Right lobe of liver (tissue), 4 donors: ENCODE measurements at regions not wholly inside any gene's neighbourhood (a gene's known extent, or its start where the extent isn't known, plus 50 kb on each side); places are given as distances from the start of the nearest gene placed in this dataset.

Experiments
- CTCF ChIP-seq, 4 donors: fragments of 200-600 bp in 3 of 4; fragments of 450-650 bp in 1 of 4; IDR thresholded peaks; one replicate each; pipeline versions ENCODE4 v1.5.1 to v1.8.0; 2016 to 2022; ENCODE audit warnings: antibody characterized with exemption in 4 of 4, mild to moderate bottlenecking in 2 of 4
- POLR2A ChIP-seq: fragments of 450-650 bp; IDR thresholded peaks from one replicate; pipeline ENCODE4 v1.6.1; 2017; ENCODE audit warnings: antibody characterized with exemption, mild to moderate bottlenecking
- donor health status: DM: no; HTN: no; CAD: no.
- donor health status: DM: no; HTN: no; CAD: no.
- donor health status: DM: no; HTN: yes; CAD: no.

- TF ChIP-seq POLR2A (no peak), CTCF (IDR thresholded peaks at IDR 0.05) (no peak)
Measured at GRCh38 chr1:112788054-112788453, 72.9 kb upstream of the PPM1J start.
